GM12872 (cell line): ENCODE measurements at regions not wholly inside any gene's neighbourhood (a gene's known extent, or its start where the extent isn't known, plus 50 kb on each side); places are given as distances from the start of the nearest gene placed in this dataset.

ENCODE experiments used
- CTCF ChIP-seq: IDR thresholded peaks from 3 replicates; pipeline ENCODE4 v1.5.1; 2011; ENCODE audit warnings: low read depth, mild to moderate bottlenecking, low read length, moderate library complexity; ENCODE audit not compliant: insufficient read depth

- TF ChIP-seq CTCF, result no peak
Measured at GRCh38 chr9:99560561-99560960, 261.1 kb upstream of the NR4A3 start.

- TF ChIP-seq CTCF, result no peak
Measured at GRCh38 chr9:99561509-99561917, 260.2 kb upstream of the NR4A3 start.

- no peak for TF ChIP-seq CTCF
Measured at GRCh38 chr9:99561961-99562565, 259.6 kb upstream of the NR4A3 start.

GRCh38 chr9:99563364-99563763 lies 258.3 kb upstream of the NR4A3 start:
- 0 out of 3 replicates have a peak, but pooled peaks have one; percentile 11 for TF ChIP-seq CTCF

- no peak for TF ChIP-seq CTCF
Measured at GRCh38 chr9:99565203-99565602, 256.5 kb upstream of the NR4A3 start.

GRCh38 chr9:99567436-99567835 lies 254.2 kb upstream of the NR4A3 start:
- no peak for TF ChIP-seq CTCF

GRCh38 chr9:99569840-99570239 lies 251.8 kb upstream of the NR4A3 start:
- TF ChIP-seq CTCF, result no peak
